Prostate gland (tissue), 2 donors: ENCODE measurements at regions not wholly inside any gene's neighbourhood (a gene's known extent, or its start where the extent isn't known, plus 50 kb on each side); places are given as distances from the start of the nearest gene placed in this dataset.

Experiments
- CTCF ChIP-seq, 4 experiments: fragments of 200-600 bp in 2 of 4; fragments of 450-650 bp in 2 of 4; sonication (generic) in 2 of 4; IDR thresholded peaks; 1 replicate in 3 of 4; 2 replicates in 1 of 4; pipeline ENCODE4 v1.5.1; 2016 to 2019; ENCODE audit warnings: antibody characterized with exemption in 4 of 4, mild to moderate bottlenecking in 2 of 4, moderate library complexity in 2 of 4
- POLR2A ChIP-seq: fragments of 450-650 bp; IDR thresholded peaks from one replicate; pipeline ENCODE4 v1.6.1; 2016; ENCODE audit warnings: antibody characterized with exemption, mild to moderate bottlenecking

- TF ChIP-seq POLR2A (no peak), CTCF (IDR thresholded peaks at IDR 0.05) (no peak)
Observed at GRCh38 chr15:62611002-62611401, 431.5 kb upstream of the TPM1 start.
